ENCODE measurements at regions not wholly inside any gene's neighbourhood (a gene's known extent, or its start where the extent isn't known, plus 50 kb on each side); places are given as distances from the start of the nearest gene placed in this dataset.
"Not testable (repeated sequence)": the region's sequence is repeated elsewhere in the genome, so short reads cannot be mapped to it uniquely, and the experiment has no call there.

- no peak for DNase-seq
Measured at GRCh38 chr11:57047610-57048009, 58.9 kb downstream of the OR5AK2 start.

DNA sequence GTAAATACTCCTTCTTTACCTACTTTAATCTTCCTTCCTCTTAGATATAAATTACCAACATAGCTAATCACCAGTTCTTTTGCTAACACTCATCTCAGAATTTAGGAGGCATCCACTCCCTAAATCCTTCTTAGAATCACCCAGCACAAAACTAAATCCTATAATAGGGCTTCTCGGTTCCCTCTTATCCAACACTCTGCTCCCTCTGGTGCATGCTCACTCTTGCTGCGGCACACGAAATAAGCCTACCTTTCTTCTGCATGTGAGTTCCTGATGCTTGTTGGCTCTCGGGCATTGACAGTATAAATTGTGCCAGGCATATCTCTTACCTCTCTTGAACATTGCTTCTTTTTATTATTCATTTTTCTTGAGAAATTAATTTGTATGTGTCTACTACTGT, 61.0 kb downstream of the OR5AK2 start:
- DNase-seq, result no peak

DNA sequence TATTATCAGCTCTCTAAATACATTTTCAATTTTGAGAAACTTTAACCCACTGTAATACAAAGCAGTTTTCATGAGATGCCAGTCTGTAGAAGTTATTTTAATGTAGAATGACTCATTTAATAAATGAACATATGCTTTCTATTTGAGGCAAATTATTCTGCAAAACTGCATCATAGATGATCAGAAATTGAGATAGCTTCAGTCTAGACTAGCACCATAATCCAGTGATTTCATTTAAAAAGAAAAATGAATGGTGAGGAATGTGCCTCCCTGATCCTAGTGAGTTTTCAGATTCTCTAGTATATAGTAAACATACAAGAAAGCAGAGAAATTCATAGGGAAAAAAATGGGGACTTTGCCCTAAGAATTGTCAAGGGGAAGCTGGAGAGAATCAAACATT, 66.1 kb downstream of the OR5AK2 start:
- no peak for DNase-seq

DNA sequence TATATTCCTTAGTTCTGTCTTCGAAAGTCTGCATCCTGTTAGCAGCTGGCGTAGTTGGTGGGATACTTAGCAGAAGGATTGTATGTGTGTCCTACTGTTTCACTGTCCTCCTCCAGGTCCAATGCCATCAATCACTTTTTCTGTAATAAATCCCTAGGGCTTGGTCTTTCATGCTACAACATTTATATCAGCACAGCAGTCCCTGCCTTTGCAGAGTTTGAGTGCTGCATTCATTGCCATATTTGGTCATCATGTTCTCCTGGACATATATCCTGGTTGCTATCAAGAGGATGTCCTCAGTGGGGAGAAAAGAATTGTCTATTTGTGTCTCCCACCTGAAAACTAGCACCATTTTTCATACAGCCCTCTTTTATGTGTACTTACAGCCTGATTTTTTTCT, 67.0 kb downstream of the OR5AK2 start:
- no peak for DNase-seq

- no peak for DNase-seq
Measured at GRCh38 chr11:57056735-57057134, 68.0 kb downstream of the OR5AK2 start.

DNA sequence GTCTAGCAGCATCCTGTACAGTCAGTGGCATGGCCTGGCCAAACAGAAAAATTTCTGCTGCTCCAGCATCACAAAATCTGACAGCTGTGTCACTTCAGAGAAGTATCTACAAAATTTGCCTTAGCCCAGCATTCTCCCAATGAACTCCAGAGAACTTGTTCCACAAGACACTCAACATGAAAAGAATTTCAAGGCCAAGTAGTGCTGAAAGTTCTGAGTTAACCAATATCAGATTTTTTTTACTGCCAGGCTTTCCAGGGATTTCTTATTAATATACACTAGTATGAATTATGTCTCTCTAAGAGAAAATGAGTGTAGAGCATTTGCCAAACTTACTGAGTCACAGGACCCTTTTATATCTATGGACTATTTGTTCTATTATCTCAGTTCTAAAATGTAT, 68.8 kb downstream of the OR5AK2 start:
- DNase-seq, result no peak

GRCh38 chr11:57062957-57063356, 74.2 kb downstream of the OR5AK2 start:
- not testable (repeated sequence) for DNase-seq

DNA sequence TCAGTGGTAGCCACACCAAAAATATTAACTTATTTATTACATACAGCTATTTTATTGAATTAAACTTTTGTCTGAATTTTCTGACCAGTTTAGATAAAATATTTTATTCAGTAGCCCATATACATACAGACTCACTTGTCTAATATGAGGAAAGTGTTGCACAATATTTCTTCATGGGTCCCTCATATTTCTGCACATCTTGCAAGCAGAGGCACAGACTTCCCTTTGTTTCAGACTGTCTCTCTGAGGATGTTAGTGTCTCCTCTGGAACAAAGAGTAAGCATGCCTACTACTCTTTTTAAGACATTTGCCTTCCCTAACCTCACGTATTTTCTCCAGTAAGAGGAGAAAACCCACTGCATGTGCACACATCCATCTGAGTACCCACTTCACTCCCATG, 81.2 kb downstream of the OR5AK2 start:
- no peak for DNase-seq

GRCh38 chr11:57071829-57072228, 83.1 kb downstream of the OR5AK2 start:
- no peak for DNase-seq

GRCh38 chr11:57072640-57073039, 83.9 kb downstream of the OR5AK2 start:
- DNase-seq, result no peak

- DNase-seq, result no peak
Measured at GRCh38 chr11:57073128-57073527, 84.4 kb downstream of the OR5AK2 start.

GRCh38 chr11:57081356-57081755, 92.6 kb downstream of the OR5AK2 start:
- DNase-seq, result no peak

- DNase-seq, result no peak
Measured at GRCh38 chr11:57082125-57082524, 93.4 kb downstream of the OR5AK2 start.

DNA sequence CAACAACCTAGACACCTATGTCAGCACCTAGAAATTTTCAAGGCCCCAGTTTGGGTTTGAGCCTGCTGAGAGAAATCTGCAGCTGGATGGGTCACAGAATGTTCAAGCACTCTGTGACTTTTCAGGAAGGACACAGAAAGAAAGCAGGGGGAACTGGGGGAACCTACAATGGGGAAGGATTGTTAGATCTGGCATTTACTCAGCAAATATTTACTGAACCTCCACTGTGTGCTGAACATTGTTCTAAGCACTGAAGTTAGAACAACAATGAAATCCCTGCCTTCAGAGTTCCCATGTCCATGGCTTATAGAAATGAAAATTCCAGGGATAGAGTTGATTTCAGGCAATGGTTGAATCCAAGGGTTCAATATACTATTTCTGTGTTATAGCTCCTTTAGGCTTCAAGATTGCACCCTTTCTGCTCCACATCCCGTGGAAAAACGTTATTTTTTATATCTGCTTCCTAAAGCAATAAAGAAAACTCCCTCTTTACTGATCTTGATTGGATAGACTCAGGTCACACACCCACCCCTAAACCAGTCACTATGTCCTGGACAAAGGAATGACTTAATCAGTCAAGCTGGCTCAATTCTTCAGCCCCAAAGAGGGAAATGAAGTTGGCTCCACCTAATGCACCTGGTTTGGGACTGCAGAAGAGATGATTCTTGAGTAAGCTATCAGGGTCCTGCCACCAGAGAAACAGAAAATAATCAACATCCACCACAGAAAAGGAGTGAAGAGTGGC, 95.1 kb downstream of the OR5AK2 start:
- no peak for DNase-seq

DNA sequence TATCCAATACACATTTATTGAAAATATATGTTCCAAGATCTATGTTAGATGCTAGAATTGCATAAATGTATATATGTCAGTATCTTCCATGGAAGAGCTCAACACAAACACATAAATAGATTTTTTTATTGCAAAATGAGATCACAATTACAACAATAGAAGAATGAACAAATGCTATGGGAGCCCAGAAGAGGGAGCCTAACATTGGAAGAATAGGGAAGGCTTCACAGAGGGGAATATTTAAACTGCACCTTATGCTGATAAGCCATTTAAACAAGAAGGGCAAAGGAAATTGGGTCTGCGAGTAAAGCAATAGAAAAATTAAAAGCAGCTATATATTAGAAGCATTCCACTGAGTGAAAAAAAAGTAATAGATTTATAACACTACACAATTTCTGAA, 96.1 kb upstream of the LRRC55 start:
- DNase-seq, result no peak

- DNase-seq, result no peak
Measured at GRCh38 chr11:57087991-57088390, 93.8 kb upstream of the LRRC55 start.

DNA sequence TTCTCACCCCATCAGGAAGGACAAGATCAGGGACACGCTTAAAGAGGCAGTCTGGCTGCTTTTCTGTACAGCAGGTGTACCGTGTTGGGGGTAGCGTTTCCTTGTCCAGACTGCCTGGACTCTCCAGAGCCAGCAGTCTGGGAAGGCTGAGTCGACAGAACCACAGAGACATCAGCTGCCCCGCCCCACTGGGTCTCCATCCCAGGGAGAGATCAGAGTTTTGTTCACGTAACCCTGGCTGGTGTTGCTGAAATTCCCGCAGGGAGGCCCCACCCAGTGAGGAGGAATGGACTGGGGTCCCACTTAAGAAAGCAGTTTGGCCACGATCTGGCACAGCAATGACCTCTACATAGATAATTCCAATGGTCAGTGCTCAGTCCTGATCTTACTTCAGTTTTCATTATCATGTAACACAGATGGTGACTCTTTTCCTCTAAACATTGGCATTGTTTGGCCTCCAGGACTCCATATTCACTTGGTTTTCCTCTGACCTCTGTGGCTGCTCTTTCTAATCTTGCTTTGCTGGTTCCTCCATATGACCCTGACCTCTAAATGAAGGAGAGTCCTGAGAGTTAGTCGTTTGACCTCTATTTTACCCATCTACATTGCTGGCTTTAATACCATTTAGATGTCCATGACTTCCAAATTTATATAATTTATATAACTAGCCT, 89.6 kb upstream of the LRRC55 start:
- DNase-seq, result no peak

DNA sequence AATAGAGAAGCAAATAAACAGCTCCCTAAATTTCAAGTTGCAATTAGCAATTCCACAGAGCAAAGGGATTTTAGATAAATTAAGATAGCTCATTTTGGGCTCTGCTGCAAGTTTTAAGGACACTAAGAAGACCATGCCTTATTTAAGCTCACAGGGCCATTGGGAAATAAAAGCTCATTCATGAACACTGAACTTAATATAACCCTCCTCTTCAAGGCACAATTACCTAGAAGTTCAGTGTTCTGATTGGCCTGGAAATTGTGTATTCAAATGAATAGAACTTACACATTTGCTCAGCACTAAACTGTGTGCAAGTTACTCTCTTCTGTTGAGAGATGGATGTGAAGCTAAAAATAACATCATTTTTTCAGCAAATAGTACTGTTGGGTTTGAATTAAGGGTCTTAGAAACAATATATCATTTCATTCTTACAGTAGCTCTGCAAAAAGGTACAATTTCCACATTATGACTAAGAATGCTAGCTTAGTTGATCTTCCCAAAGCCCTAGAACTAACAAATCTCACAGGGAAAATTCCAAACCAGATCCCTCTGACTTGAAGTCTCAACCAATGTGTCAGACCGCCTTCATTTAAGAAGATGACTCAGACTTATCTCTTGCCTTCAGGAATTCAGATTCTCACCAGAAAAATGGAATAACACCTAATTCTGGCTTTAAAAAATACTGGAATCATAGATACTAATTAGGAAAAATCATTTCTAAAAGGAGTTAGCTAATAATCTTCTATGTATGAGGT, 87.4 kb upstream of the LRRC55 start:
- no peak for DNase-seq

GRCh38 chr11:57095417-57095816, 86.3 kb upstream of the LRRC55 start:
- no peak for DNase-seq

DNA sequence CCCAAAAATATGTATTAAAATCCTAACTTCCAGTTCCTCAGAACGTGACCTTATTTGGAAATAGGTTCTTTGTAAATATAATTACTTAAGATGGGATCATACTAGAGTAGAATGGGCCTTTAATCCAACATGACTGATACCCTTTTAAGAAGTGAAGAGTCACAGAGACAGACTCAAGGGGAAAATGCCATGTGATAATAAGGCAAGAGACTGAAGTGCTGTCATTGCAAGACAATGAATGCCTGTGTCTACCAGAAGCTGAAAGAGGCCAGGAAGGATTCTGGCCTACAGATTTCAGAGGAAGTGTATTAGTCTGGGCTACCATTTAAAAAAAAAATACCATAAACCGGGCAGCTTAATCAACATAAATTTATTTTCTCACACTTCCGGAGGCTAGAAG, 85.9 kb upstream of the LRRC55 start:
- no peak for DNase-seq

DNA sequence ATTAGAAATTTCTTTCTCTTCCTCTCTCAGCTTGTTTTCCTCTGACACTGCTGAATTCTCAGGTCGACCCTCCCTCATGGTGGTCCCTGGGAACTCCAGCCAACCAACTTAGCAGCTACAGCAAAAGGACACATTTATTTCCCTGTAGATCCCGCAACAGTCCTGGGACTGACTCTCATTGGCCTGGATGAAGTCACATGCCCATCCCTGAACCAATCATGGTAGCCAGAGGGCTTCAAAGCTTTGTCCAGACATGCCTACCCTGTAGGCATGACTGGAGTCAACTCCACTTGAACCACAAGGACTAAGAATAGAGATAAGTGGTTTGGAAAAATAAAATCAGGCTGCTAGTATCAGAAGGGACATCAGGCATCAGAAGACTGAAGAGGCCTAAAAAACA, 84.6 kb upstream of the LRRC55 start:
- DNase-seq, result no peak

DNA sequence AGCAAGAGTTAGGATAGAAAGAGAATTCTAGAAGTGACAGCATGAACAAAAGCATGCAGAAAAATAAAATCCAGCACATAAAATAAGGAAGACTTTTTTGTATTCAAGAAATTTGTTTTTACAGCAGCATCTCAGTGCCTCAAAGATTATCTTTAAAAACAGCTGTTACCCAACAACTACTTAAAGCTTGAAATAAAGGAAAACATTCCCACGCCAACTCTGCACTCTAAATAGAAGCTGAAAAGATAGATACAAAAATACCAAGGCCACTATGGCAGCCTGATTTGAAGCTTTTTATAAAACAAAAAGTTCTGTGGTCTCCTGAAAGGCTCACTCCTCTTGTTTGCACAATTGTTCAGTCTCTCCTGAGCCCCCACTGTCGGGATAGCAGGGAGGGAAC, 83.6 kb upstream of the LRRC55 start:
- no peak for DNase-seq

DNA sequence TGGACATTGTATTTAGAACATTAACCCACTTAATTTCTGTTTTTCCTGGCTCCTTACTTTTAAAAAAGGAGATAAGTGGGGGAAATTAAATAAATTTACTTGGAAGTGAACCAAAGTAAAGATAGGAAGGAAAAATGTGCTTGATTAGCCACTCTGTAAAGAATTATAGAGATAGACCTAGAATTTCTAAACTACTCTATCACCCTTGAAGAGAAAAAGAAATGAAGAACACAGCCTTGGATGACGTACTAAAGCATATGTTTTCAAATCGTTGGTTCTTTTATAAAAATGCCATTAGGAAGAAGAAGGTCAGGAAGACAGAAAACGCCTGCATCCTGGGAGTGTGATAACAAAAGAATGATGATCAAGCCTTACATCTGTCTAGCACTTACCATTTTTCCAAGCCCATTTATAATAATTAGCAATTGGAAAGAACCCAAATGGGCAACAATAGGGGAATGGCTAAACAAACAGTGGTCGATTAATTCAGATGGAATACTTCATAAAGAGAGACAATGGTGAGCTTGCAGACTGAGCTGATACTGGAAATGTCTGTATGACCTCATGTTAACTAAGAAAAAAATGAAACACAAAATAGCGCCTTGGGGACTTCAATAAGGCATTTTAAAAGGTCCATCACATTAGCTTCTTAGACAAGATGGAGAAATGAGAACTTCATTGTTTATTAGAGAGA, 81.0 kb upstream of the LRRC55 start:
- DNase-seq, result peak; percentile 97
